BJ (cell line): ENCODE measurements at regions not wholly inside any gene's neighbourhood (a gene's known extent, or its start where the extent isn't known, plus 50 kb on each side); places are given as distances from the start of the nearest gene placed in this dataset.

Source experiments
- CTCF ChIA-PET: fragments of 350-600 bp; formaldehyde crosslinking; extraction: SDS; loops from one replicate; lab custom pipeline; 2021; ENCODE audit warnings: antibody characterized with exemption, inconsistent platforms; lab: Yijun Ruan, JAX
- POLR2A ChIA-PET: fragments of 300-600 bp; sonication (Branson Sonifier 250); formaldehyde crosslinking; extraction: SDS; loops from one replicate; lab custom pipeline; 2021; ENCODE audit warnings: antibody characterized with exemption; lab: Charles Lee
- DNase-seq: peaks from one replicate; pipeline ENCODE4 v3.0.0-alpha.2; 2011; ENCODE audit warnings: low read depth
- H3K27me3 ChIP-seq: 2 replicates; pipeline ENCODE4 v1.6.0; 2011; ENCODE audit warnings: low read length; ENCODE audit not compliant: control insufficient read depth, insufficient read depth
- H3K36me3 ChIP-seq: 2 replicates; pipeline ENCODE4 v1.5.1; 2011; ENCODE audit warnings: low read length; ENCODE audit not compliant: control insufficient read depth, insufficient read depth
- H3K4me3 ChIP-seq: 2 replicates; pipeline ENCODE4 v1.5.1; 2011; ENCODE audit warnings: low read depth, mild to moderate bottlenecking, control low read depth, low read length
- TF ChIP-seq, protein P1 (sequence below): IDR thresholded peaks from 2 replicates; pipeline ENCODE4 v1.5.1; 2011; ENCODE audit warnings: low read depth, mild to moderate bottlenecking, control low read depth, inconsistent platforms, low read length, moderate library complexity; ENCODE audit not compliant: insufficient read depth

DNA sequence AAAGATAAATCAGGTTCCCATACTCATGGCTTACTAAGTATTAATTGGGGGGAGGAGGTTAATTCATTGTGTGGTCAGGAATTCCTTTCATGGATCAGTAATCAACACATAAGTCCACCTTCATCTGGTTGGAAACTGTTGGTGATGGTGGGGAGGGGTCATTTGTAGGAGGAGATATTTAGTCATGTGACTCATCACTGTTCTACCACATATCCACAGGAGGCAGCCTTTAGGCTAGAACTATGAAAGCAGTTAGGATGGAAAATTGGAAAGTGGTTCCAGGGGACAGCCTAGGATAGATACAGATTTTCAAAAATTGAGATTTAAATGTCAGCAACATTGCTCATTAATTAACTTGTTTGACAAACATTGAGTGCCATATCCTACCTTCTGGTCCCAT lies 122.8 kb upstream of the PAXBP1 start:
- POLR2A ChIA-PET = no interaction called here
- Histone ChIP-seq H3K36me3 (no peaks in the 10 kb centered on the region), H3K27me3 (peaks cover 2% of the 10 kb centered on the region; the same call in 1 of the 2 replicates), H3K4me3 (no peak overlapping the region)
- CTCF ChIA-PET = no interaction called here
- DNase-seq = no peak
- TF ChIP-seq, protein P1, sequence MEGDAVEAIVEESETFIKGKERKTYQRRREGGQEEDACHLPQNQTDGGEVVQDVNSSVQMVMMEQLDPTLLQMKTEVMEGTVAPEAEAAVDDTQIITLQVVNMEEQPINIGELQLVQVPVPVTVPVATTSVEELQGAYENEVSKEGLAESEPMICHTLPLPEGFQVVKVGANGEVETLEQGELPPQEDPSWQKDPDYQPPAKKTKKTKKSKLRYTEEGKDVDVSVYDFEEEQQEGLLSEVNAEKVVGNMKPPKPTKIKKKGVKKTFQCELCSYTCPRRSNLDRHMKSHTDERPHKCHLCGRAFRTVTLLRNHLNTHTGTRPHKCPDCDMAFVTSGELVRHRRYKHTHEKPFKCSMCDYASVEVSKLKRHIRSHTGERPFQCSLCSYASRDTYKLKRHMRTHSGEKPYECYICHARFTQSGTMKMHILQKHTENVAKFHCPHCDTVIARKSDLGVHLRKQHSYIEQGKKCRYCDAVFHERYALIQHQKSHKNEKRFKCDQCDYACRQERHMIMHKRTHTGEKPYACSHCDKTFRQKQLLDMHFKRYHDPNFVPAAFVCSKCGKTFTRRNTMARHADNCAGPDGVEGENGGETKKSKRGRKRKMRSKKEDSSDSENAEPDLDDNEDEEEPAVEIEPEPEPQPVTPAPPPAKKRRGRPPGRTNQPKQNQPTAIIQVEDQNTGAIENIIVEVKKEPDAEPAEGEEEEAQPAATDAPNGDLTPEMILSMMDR = no peak

DNA sequence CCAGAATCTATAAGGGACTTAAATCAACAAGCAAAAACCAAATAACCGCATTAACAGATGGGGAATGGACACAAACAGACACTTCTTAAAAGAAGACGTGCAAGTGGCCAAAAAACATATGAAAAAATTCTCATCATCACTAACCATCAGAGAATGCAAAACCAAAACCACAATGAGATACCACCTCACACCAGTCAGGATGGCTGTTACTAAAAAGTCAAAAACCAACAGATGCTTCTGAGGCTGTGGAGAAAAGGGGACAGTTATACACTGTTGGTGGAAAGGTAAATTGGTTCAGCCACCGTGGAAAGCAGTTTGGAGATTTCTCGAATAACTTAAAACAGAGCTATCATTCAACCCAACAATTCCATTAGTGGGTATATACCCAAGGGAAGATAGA lies 124.9 kb upstream of the OLIG2 start:
- no peaks in the 10 kb centered on the region for H3K36me3 ChIP-seq
- peaks cover 2% of the 10 kb centered on the region for H3K27me3 ChIP-seq
- DNase-seq = no peak
- POLR2A ChIA-PET = no interaction called here
- TF ChIP-seq, protein P1 = no peak
- CTCF ChIA-PET = no interaction called here
- no peak overlapping the region for H3K4me3 ChIP-seq

DNA sequence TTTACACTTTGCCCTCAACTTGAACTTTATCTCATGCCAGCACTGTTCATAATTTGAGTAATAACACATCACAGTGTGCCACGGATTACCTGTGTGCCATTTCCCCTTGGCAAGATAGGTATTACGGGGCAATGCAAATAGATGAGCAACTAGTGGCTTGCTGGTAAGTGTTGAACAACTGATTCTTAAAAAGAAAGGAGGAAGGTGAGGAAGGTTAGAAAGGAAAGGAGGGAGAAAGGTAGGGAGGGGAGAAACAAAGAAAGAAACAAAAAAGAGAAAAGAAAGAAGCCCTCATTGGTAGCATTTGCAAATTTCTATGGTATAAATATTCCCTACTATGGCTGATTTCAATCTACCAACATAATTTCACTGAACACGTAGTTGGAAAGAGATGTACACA lies 118.2 kb upstream of the OLIG2 start:
- H3K27me3 ChIP-seq = no peaks in the 10 kb centered on the region; the same call in none of the 2 replicates
- H3K4me3 ChIP-seq = no peak overlapping the region
- TF ChIP-seq, protein P1 = no peak
- H3K36me3 ChIP-seq = no peaks in the 10 kb centered on the region
- ChIA-PET POLR2A (no interaction called here), CTCF (no interaction called here)
- DNase-seq = no peak

DNA sequence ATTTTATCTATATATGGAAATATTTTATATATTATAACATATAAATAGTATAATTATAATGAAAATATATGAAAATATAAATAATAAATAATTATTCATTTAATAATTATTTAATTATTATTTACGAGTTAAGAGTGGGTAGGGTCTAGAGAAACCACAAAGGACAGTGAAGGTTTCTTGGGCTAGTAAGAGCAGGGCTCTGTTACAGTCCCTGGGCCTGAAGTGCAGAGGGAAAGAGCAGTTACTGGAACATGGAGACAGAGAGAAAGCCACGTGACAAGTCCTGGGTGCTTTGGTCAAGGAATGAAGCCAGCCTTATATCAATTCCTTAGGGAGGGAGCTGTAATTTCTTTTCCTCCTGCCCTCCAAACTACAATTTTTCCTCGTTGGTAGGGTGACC lies 117.2 kb upstream of the OLIG2 start:
- no peaks in the 10 kb centered on the region; the same call in none of the 2 replicates for H3K27me3 ChIP-seq
- no peak for DNase-seq
- ChIA-PET POLR2A (no interaction called here), CTCF (no interaction called here)
- H3K4me3 ChIP-seq = no peak overlapping the region
- H3K36me3 ChIP-seq = no peaks in the 10 kb centered on the region
- TF ChIP-seq, protein P1 = no peak

DNA sequence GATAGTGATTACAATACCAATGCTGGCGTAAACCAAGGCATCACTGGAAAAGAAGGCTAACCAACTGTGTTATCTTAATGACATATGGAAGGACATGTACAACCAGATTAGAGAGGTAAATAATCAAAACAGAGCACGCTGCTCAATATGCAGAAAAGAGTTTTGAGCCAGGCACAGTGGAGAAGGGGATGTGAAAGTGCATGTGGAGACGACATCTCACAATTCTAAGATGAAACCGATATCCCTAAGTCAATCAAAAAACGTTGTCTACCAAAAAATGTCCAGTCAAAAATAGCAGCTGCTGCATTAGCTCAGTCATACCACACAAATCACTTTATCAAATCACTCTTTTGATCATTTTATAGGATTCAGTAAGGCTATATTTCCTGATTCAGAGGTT lies 116.3 kb upstream of the OLIG2 start:
- POLR2A ChIA-PET = no interaction called here
- H3K36me3 ChIP-seq = no peaks in the 10 kb centered on the region
- CTCF ChIA-PET = interaction anchor here (0.6 kb wide), 1 partner anchor 9 kb away, joined by 4 read pairs; no protein-coding TSS in a partner anchor
- TF ChIP-seq, protein P1 = no peak
- DNase-seq = no peak
- H3K4me3 ChIP-seq = no peak overlapping the region
- no peaks in the 10 kb centered on the region; the same call in none of the 2 replicates for H3K27me3 ChIP-seq
